Stimulated activated CD4-positive, alpha-beta T cell treated with anti-CD3 and anti-CD28 coated beads, Interleukin-1b, Interleukin-23, amount 100 ng/mL, for 48 hours (primary cell): ENCODE measurements at regions not wholly inside any gene's neighbourhood (a gene's known extent, or its start where the extent isn't known, plus 50 kb on each side); places are given as distances from the start of the nearest gene placed in this dataset.
A peak's percentile ranks its signal among the peaks of the same experiment; 100 is the strongest.

ENCODE experiments used
- DNase-seq: peaks from one replicate; pipeline ENCODE4 v3.0.0-alpha.2; 2020

DNA sequence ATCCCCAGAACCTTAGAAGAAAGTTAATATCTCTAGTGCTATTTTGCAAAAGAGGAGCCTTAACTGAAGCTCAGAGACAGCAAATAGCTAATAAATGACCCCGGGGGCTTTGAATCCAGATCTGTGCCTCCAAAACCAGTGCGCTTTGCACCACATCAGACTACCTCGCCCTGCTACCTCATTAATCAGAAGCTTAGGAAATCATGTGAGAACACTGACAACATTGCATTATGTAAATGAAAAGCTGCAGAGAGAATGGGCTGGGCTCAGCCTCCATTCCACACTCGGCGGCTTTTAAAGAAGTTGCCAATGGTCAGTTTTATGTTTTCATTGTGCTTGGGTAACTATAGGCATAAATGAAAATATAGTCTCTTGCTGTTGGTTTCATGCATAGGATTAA, 54.0 kb upstream of the STMND1 start:
- no peak for DNase-seq

DNA sequence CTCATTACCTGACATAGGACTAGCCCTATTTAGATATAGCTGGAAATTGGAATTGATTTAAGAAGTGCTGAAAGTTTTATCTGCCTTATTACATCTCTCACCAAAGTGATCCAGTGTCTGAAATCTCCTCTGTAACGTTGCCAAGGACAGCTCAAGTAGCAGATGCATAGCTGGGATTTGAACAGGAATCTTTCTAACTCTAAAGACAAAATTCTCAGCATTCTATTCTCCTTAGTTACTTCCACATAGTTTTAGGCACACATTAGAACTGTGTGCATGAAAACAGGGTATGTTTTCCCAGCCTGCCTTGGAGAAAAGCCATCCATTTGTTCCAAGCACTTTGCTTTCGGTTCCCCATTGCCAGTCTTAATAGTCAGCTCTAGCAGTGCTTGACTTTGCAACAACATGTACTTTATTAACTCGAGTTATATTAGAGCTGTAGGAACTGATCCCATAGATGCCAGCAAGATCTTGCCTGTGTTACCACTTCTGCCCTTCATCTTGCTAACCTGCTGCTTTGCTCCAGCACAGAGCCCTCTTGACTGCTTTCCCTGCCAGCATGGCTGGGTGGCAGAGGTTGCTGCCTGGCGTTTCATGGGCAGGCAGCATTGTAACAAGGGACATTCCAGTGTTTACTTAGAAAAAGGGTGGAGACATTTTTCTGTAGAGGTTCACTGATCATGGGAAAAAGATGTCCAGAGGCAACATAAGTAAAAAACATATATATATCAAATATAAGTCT, 56.1 kb upstream of the STMND1 start:
- no peak for DNase-seq

DNA sequence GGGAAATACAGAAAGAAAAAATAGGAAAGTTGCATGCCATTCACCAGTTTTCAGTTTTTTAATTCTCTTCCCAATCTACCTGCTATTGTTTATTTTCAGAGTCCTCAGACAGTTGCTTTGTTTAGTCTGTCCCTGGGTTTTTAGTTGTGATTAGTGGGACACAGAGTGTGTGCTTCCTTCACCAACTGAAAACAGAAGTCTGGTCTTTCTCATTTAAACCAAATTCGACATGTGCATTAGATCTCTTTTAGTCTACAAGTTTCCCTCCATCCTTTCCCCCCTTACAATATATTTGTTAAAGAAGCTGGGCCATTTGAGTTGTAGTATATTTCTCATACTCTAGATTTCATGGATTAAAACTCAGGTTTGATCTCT, 58.7 kb upstream of the STMND1 start:
- no peak for DNase-seq

GRCh38 chr6:17042422-17043147, 59.3 kb upstream of the STMND1 start:
- no peak for DNase-seq

DNA sequence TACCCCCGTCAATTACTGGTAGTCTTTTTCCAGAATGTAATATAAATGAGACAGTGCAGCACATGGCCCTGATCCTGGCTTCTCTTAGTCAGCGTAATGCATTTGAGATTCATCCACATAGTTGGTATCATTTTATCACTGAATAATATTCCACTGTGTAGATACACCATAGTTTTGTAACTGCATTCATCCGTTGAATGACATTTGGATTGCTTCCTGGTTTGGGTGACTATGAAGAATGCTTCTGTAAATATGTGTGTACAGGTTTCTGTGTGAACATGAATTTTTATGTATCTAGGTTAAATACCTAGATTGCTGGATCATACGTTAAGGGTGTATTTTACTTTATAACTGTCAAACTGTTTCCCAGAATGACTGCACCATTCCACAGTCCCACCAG, 62.6 kb upstream of the STMND1 start:
- no peak for DNase-seq

DNA sequence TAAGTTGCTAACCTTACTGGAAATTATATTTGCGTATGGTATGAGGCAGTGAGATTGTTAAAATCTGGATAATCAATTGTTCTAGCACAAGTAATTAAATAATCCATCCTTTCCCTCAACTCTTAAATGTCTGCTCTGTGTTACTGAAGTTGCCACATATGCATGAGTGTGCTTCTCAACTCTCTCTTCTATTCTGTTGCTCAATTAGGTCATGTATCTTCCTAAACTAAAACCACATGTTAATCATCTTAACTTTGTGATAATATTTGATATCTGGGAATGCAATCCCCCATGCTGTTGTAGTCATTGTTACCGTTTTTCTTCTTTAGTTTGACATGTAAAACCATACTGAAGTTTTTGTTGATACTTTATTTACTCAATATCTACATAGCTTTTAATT, 63.5 kb upstream of the STMND1 start:
- DNase-seq = no peak

DNA sequence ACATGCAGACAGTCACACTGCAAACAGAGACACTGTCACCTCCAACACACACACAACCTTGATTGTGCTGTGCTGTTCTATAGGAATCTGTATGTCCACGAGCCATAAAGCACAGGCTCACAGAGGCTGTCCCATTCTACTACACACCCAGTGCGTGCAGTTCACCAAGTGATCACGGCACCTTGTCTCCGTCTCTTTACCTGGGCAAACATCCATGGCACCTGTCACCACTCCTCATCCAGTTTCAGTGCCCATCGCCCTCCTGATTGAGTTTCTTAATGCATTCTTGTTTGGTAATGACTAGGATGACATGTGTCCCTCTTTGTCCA, 65.8 kb upstream of the STMND1 start:
- no peak for DNase-seq

GRCh38 chr6:17035257-17036064, 66.4 kb upstream of the STMND1 start:
- no peak for DNase-seq

GRCh38 chr6:17033746-17034145, 68.1 kb upstream of the STMND1 start:
- DNase-seq = no peak

DNA sequence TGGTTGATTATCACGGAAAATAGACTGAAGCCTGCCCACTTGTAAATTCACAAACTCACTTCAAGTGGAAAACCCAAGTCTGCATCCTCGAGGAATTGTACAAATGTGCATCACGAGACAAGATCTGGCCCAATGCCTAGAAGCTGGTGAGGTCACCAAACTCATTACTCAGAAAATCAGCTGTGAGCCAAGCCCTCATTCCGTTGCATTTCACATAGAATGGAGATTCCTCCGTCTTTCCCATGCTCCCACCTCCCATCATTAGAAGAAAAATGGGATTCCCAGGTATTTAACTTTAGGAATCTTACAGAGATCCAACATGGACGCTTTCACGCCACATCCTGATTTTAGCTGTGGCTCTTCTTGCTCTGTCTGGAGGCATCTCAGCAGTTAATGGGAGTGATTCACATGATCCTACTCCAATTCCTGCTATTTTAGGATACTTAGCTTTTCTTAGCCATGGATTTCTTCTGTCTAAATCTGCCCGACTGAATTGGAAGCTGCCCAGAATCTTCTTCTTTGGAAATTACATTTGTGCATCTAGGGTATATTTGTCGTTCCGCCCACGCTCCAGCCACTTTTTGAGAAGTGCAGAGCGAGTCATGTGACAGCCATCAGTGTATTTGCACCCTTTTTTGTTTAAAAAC, 68.7 kb upstream of the STMND1 start:
- DNase-seq = no peak

- DNase-seq = no peak
Observed at GRCh38 chr6:17032590-17032987, 69.3 kb upstream of the STMND1 start.

DNA sequence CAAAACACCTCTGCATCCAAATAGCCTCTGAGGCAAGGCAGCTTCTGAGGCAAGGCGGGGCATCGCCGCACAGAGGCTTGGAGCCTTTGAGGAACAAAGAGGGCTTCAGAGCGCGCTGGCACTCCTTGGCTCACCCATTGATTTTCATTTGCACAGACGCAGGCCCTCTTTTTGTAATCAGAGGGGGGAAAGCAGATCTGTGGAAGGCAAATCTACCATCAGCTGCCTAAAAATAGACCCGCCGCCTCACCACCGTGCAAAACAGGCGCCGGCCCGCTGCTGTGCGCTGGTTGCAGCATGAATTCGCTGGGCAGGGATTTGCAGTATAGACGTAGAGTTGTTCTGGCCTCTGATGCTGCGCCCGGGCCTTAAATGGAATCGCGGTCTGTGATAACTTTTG, 69.9 kb upstream of the STMND1 start:
- DNase-seq = no peak

DNA sequence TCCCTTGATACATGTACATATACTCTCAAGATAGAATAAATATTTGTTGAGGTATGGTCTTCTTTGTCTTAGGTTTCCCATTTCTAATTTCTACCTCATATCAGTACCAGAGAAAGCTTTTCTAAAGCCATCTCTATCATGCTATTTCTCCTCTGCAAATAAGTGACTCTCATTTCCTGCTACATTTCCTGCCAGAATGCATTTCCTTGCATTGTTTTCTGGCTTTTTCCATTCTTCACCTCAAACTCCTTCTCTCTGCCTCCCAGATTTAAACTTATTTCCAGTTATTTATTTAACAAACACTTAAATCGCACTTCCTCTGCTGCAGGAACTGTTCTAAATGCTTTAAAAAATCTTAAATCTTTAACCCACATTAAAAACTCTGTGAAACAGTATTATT, 74.4 kb upstream of the STMND1 start:
- DNase-seq = no peak

- DNase-seq = no peak
Observed at GRCh38 chr6:17022604-17023003, 79.2 kb upstream of the STMND1 start.

DNA sequence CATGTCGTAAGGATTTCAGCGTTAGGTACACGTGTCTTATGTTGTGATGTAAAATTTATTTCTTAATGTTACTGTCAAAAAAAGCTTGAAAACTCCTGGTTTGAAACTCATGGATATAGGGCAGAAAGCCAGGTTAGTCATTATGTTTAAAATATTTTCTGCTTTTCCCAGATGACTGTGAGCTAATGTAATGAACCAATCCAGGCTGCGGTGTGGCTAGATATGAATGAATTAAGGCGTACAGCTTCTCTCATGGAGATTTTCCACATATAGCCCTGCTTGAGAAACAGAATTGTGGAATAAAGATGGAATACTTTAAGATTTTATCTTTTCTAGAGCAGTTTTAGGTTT, 80.3 kb upstream of the STMND1 start:
- DNase-seq = no peak

DNA sequence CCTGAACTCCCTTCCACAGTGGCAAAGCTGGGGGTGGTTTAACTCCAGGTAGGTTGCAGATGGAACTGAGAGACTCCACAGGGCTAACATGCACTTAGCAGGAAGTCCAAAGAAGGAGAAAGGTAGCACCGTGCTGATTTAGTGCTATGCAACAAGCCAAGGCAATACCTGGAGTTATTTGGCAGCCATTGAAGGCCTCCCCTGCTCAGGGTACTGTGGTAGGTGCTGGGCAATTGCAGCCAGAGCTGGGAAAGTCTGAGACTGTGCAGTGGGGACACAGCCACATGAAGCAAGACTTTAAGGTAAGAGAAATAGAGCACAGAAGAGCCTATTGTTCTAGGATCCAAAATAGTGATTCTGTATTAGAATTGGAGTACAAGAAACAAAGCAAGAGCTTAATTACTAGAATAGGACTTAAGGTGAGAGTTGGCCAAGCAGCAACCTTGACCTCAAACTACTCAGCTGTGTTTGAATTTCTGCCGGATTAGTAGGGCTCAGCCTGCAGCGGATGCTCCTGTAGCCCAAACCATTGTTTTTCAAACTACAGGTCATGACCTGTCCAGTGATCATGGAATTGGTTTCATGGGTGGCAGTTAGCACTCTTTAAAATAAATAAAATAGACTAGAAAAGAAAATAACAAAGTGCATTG, 80.8 kb upstream of the STMND1 start:
- DNase-seq = no peak

DNA sequence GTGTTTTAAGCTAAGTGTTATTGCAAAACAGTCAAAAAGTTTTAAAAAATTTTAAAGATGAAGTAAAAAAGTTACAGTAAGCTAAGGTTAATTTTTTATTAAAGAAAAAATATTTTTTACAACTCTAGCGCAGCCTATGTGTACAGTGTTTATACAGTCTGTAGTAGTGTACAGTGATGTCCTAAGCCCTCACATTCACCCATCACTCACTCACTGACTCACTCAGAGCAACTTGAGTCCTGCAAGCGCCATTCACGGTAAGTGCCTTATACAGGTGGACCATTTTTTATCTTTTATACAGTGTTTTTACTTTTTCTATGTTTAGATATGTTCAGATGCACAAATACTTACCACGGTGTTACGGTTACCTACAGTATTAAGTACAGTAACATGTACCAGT, 83.4 kb upstream of the STMND1 start:
- DNase-seq = no peak

DNA sequence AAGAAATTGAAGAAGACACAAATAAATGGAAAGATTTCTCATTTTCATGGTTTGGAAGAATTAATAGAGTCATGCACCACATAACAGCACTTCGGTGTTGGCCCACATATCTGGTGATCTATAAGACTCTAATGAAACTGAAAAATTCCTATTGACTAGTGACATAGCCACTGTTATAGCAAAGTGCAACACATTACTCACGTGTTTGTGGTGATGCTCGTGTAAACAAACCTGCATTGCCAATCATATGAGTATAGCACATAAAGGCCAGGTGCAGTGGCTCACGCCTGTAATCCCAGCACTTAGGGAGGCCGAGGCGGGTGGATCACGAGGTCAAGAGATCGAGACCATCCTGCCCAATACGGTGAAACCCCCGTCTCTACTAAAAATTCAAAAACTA, 84.4 kb upstream of the STMND1 start:
- DNase-seq = no peak

DNA sequence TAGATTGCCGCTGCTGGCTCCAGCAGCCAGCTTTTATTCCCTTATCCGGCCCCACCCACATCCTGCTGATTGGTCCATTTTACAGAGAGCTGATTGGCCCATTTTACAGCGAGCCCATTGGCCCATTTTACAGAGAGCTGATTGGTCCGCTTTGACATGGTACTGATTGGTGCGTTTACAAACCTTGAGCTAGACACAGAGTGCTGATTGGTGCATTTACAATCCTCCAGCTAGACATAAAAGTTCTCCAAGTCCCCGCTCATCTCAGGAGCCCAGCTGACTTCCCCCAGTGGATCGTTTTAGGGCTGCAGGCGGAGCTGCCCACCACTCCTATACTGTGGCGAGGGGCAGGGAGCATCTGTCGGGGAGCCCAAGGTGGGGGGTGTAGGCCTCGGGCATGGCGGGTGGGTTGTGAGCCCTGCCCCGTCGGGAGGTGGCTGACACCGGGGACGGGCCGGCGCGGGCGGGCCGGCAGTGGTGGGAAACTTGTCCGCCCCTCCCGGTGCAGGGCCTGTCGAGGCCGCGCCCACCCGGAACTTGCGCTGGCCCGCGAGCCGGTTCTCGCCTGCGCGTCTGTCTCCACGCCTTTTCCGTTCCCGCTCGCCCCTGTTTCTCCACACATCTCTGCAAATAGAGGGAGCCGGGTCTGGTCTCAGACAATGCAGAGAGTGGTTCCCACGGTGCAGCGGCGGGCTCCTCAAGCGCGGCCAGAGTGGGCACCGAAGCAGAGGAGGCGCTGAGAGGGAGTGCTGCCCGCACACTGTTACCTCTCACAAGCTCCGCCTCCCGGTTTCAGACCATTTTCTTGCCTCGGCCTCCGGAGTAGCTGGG, 86.1 kb upstream of the STMND1 start:
- peak; percentile 17 for DNase-seq

DNA sequence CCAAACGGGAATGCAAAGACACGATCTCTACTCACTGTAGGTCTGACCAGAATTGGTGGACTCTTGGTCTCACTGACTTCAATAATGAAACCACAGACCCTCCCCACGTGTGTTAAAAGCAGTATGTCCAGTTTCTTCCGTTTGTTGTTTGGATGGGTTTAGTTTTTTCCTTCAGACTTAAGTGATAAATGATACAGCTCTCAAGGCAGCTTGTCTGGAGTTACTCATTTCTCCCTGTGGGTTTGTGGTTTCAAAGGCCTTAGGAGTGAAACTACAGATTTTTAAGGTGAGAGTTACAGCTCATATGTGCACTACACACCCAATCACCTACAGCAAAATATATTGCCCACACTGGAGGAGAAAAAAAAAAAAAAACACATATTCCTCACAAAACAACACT, 86.7 kb upstream of the STMND1 start:
- no peak for DNase-seq

DNA sequence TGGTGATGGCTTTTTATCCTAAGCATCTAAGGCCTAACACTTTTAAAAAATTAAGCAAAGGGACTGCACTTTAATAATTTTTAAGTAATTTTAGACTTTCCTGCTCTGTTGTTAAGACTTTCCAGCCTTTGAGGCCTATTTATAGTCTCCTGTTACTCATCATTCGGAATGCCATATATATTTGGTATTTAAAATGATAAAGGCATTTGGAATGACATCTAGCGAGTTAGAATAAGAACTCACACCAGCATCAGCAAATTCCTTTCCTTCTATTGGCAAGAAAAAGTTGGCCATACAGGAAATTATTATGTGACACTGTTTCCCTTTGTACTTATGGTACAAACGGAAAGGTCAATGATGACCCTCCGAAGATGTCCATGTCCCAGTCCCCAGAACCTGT, 88.1 kb upstream of the STMND1 start:
- DNase-seq = no peak
